MM.1S (cell line): ENCODE measurements at regions not wholly inside any gene's neighbourhood (a gene's known extent, or its start where the extent isn't known, plus 50 kb on each side); places are given as distances from the start of the nearest gene placed in this dataset.
A peak's percentile ranks its signal among the peaks of the same experiment; 100 is the strongest.

Source experiments
- DNase-seq: peaks from one replicate; pipeline ENCODE4 v3.0.0-alpha.2; 2015
- H2AFZ ChIP-seq: fragments of 300-600 bp; sonication (generic); 2 replicates; pipeline ENCODE4 v1.6.0; 2016; ENCODE audit warnings: antibody characterized with exemption, low read length
- H3F3A ChIP-seq: fragments of 300-600 bp; sonication (generic); 2 replicates; pipeline ENCODE4 v1.6.1; 2016; ENCODE audit warnings: mild to moderate bottlenecking, antibody characterized with exemption, low read length, moderate library complexity, mixed read lengths; ENCODE audit not compliant: insufficient read depth
- H3K27ac ChIP-seq: fragments of 300-600 bp; sonication (generic); 2 replicates; pipeline ENCODE4 v1.5.1; 2016; ENCODE audit warnings: mild to moderate bottlenecking, low read length
- H3K27me3 ChIP-seq: fragments of 300-600 bp; sonication (generic); replicated peaks from 2 replicates; pipeline ENCODE4 v1.6.0; 2016; ENCODE audit warnings: low read length; ENCODE audit not compliant: insufficient read depth
- H3K36me3 ChIP-seq: fragments of 300-600 bp; sonication (generic); replicated peaks from 2 replicates; pipeline ENCODE4 v1.6.1; 2016; ENCODE audit warnings: mild to moderate bottlenecking, low read length, mixed read lengths; ENCODE audit not compliant: insufficient read depth
- H3K4me1 ChIP-seq: fragments of 300-600 bp; sonication (generic); 2 replicates; pipeline ENCODE4 v1.6.1; 2016; ENCODE audit warnings: low read length, mixed read lengths
- H3K4me2 ChIP-seq: fragments of 300-600 bp; sonication (generic); 2 replicates; pipeline ENCODE4 v1.6.0; 2016; ENCODE audit warnings: low read depth, low read length
- H3K4me3 ChIP-seq: fragments of 300-600 bp; sonication (generic); 2 replicates; pipeline ENCODE4 v1.5.1; 2016; ENCODE audit warnings: low read length, mixed read lengths
- H3K79me2 ChIP-seq: fragments of 300-600 bp; sonication (generic); 2 replicates; pipeline ENCODE4 v1.6.1; 2016; ENCODE audit warnings: mixed run types, low read length, mixed read lengths
- H3K9ac ChIP-seq: fragments of 300-600 bp; sonication (generic); 2 replicates; pipeline ENCODE4 v1.6.1; 2016; ENCODE audit warnings: low read length, mixed read lengths
- H3K9me2 ChIP-seq: fragments of 300-600 bp; sonication (generic); replicated peaks from 2 replicates; pipeline ENCODE4 v1.6.1; 2016; ENCODE audit warnings: mild to moderate bottlenecking, low read length, mixed read lengths; ENCODE audit not compliant: insufficient read depth
- H3K9me3 ChIP-seq: fragments of 300-600 bp; sonication (generic); replicated peaks from 2 replicates; pipeline ENCODE4 v1.6.1; 2016; ENCODE audit warnings: mild to moderate bottlenecking, low read length, mixed read lengths; ENCODE audit not compliant: insufficient read depth
- H4K20me1 ChIP-seq: fragments of 300-600 bp; sonication (generic); 2 replicates; pipeline ENCODE4 v1.6.1; 2016; ENCODE audit warnings: mild to moderate bottlenecking, low read length, moderate library complexity, mixed read lengths; ENCODE audit not compliant: insufficient read depth
- EZH2 ChIP-seq: fragments of 300-600 bp; sonication (generic); optimal IDR thresholded peaks from 2 replicates; pipeline ENCODE3; 2017; ENCODE audit warnings: low read depth, mild to moderate bottlenecking, antibody characterized with exemption, low read length, mixed read lengths
- EZH2phosphoT487 ChIP-seq: fragments of 300-600 bp; sonication (generic); IDR thresholded peaks from 2 replicates; pipeline ENCODE4 v1.6.1; 2018; ENCODE audit warnings: antibody characterized with exemption, low read length
- TF ChIP-seq, protein P1 (sequence below): fragments of 300-600 bp; sonication (generic); IDR thresholded peaks from 2 replicates; pipeline ENCODE4 v1.5.1; 2016; ENCODE audit warnings: antibody characterized with exemption, low read length, mixed read lengths

- Histone ChIP-seq H3K9me2 (no peaks in the 10 kb centered on the region), H3K4me3 (no peak overlapping the region), H2AFZ (no peak overlapping the region), H3K9me3 (no peaks in the 10 kb centered on the region), H3K4me2 (no peak overlapping the region), H3K36me3 (no peaks in the 10 kb centered on the region), H4K20me1 (no peaks in the 10 kb centered on the region), H3K9ac (no peak overlapping the region), H3K27me3 (no peaks in the 10 kb centered on the region), H3K4me1 (no peaks in the 10 kb centered on the region), H3K27ac (no peak overlapping the region), H3K79me2 (no peaks in the 10 kb centered on the region), H3F3A (no peaks in the 10 kb centered on the region)
- no peak for TF ChIP-seq EZH2phosphoT487
- TF ChIP-seq, protein P1, sequence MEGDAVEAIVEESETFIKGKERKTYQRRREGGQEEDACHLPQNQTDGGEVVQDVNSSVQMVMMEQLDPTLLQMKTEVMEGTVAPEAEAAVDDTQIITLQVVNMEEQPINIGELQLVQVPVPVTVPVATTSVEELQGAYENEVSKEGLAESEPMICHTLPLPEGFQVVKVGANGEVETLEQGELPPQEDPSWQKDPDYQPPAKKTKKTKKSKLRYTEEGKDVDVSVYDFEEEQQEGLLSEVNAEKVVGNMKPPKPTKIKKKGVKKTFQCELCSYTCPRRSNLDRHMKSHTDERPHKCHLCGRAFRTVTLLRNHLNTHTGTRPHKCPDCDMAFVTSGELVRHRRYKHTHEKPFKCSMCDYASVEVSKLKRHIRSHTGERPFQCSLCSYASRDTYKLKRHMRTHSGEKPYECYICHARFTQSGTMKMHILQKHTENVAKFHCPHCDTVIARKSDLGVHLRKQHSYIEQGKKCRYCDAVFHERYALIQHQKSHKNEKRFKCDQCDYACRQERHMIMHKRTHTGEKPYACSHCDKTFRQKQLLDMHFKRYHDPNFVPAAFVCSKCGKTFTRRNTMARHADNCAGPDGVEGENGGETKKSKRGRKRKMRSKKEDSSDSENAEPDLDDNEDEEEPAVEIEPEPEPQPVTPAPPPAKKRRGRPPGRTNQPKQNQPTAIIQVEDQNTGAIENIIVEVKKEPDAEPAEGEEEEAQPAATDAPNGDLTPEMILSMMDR: no peak
- no peak for TF ChIP-seq EZH2
- no peak for DNase-seq
These were observed 505.5 kb upstream of the COX7C start for GRCh38 chr5:86112249-86112648.

DNA sequence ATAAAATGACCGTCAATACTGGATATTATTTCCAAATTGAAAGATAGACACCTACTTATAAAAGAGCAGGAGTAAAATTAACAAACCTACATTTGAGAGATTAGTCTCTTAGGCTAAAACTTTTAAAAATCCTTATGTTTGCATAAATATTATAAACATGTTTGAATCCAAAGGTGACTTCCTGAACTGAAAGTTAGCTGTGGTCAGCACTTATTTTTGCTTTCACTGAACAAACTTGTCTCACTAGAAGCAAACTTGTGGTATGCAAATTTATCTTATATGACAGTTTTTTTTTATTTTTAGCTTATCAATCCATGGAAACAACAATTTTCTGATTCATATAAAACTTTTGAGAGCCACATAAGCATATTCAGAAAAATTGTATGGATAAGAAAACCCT is 502.6 kb upstream of the COX7C start:
- TF ChIP-seq EZH2phosphoT487 (no peak), EZH2 (no peak)
- TF ChIP-seq, protein P1: no peak
- Histone ChIP-seq H2AFZ (no peak overlapping the region), H3K4me2 (no peak overlapping the region), H3K4me3 (no peak overlapping the region), H3K27ac (no peak overlapping the region), H3F3A (no peaks in the 10 kb centered on the region), H3K9me2 (no peaks in the 10 kb centered on the region), H3K4me1 (no peaks in the 10 kb centered on the region), H3K79me2 (no peaks in the 10 kb centered on the region), H3K27me3 (no peaks in the 10 kb centered on the region), H4K20me1 (no peaks in the 10 kb centered on the region), H3K36me3 (no peaks in the 10 kb centered on the region), H3K9me3 (no peaks in the 10 kb centered on the region), H3K9ac (no peak overlapping the region)
- DNase-seq: peak; percentile 27

DNA sequence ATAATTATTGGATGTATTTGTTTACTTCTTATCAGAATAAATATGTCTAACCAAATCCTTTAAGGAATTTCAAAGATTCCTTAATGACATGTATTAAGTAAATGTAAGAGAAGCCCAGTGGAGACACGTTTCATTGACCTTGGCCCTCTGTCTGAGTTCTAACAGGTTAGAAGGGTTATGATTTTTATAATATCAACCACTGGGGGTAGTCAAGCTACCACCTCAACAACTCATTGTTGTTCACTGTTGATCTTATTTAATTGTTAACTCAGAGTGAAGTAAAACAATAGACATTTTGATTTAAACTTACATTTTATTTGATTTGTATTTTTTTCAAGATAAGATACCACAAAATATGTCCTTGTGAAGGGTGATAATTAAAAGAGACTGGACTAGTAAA is 499.2 kb upstream of the COX7C start:
- no peak overlapping the region for H3K4me2 ChIP-seq
- peak; percentile 36 for DNase-seq
- H3K36me3 ChIP-seq: no peaks in the 10 kb centered on the region
- H3K27ac ChIP-seq: no peak overlapping the region
- no peaks in the 10 kb centered on the region for H3K27me3 ChIP-seq
- H3K4me3 ChIP-seq: no peak overlapping the region
- TF ChIP-seq, protein P1: peak; percentile 30
- no peak for TF ChIP-seq EZH2phosphoT487
- no peaks in the 10 kb centered on the region for H3K79me2 ChIP-seq
- H3K4me1 ChIP-seq: no peaks in the 10 kb centered on the region
- no peaks in the 10 kb centered on the region for H3K9me3 ChIP-seq
- no peak overlapping the region for H3K9ac ChIP-seq
- H2AFZ ChIP-seq: no peak overlapping the region
- no peaks in the 10 kb centered on the region for H4K20me1 ChIP-seq
- H3K9me2 ChIP-seq: no peaks in the 10 kb centered on the region
- no peaks in the 10 kb centered on the region for H3F3A ChIP-seq

GRCh38 chr5:86124333-86124732 is 493.4 kb upstream of the COX7C start:
- Histone ChIP-seq H3K4me2 (no peak overlapping the region), H4K20me1 (no peaks in the 10 kb centered on the region), H3K36me3 (no peaks in the 10 kb centered on the region), H3K9me2 (no peaks in the 10 kb centered on the region), H3F3A (no peaks in the 10 kb centered on the region), H3K27me3 (no peaks in the 10 kb centered on the region), H3K9ac (no peak overlapping the region), H3K4me3 (no peak overlapping the region), H2AFZ (no peak overlapping the region), H3K9me3 (no peaks in the 10 kb centered on the region), H3K27ac (no peak overlapping the region), H3K4me1 (no peaks in the 10 kb centered on the region), H3K79me2 (no peaks in the 10 kb centered on the region)
- no peak for DNase-seq
- TF ChIP-seq EZH2: no peak
- TF ChIP-seq, protein P1: no peak
- no peak for TF ChIP-seq EZH2phosphoT487
